DMS114 treated with DMSO at 0.1 percent for 48 hours (cell line): ENCODE measurements at regions not wholly inside any gene's neighbourhood (a gene's known extent, or its start where the extent isn't known, plus 50 kb on each side); places are given as distances from the start of the nearest gene placed in this dataset.
"Not testable (repeated sequence)": the region's sequence is repeated elsewhere in the genome, so short reads cannot be mapped to it uniquely, and the experiment has no call there.

Experiments used
- DNase-seq: peaks from one replicate; lab custom pipeline; 2025; ENCODE audit not compliant: unreplicated experiment; lab: John Stamatoyannopoulos, UW

GRCh38 chr18:22695674-22696073, 237.5 kb upstream of the RBBP8 start:
- DNase-seq = no peak

DNA sequence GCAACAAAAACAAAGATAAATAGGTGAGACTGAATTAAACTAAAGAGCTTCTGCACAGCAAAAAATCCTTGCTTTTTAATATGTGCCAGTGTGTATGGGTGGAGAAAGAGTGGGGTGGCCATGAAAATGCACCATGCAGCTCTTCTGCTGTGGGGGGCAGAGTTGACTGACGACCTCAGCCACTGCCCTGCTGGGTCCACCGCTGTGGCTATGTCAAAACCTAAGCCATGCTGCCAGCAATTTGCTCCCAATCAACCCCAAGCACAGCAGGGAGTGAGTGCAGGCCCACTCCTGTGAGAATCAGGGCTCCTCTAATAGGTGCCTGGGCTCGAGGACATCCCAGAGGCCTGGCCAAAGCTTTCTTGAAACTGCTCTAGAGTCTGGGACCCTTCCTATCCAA, 235.6 kb upstream of the RBBP8 start:
- no peak for DNase-seq

DNA sequence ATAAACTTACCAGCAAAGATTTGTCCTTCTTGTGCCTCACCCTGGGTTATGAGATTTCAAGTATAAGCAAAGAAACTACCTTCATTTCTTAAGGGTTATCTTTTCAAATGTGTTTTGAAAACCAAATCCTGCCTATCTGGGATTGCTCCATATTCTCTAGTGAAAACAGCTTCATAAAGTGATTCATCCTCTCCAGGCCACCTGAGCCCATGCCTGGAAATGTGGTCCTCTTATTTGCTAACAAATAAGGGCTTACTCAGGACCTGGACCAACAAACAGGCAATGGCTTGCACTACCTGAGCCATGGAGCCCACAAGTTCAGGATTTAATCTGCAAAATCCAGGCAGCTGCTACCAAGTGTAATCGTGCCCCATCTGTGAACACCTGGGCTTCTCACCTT, 234.4 kb upstream of the RBBP8 start:
- no peak for DNase-seq

DNA sequence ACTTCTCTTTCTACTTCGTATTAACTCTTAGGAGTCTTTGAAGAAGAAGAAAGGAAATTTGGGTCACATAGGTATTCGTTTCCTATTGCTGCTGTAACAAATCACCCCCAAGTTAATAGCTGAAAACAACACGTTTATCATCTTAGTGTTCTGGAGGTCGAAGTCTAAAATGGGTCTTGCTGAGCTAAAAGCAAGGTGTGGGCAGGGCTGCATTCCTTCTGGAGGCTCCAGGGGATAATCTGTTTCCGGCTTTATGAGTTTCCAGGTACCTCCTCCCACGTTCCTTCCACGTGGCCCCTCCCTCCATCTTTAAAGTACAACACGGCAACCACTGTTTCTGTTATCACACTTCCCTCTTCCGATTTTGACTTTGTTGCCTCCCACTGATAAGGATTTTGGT, 233.5 kb upstream of the RBBP8 start:
- no peak for DNase-seq

DNA sequence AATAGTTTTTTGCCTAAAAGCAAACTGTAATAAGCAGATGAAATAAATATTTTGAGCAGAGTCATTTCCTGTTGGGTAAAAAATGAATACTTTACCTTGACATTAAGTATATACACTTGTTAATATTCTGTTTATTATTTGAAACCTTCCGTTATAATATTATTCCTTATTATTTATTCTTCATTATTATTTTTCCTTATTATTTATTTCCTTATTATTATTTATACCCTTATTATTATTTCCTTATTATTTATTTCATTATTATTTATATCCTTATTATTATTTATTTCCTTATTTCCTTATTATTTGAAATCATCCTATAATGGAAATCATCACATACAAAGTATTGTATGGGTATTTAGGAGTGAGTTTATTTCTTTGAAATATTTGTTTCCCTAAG, 232.2 kb upstream of the RBBP8 start:
- no peak for DNase-seq

- no peak for DNase-seq
Measured at GRCh38 chr18:22701326-22701725, 231.8 kb upstream of the RBBP8 start.

DNA sequence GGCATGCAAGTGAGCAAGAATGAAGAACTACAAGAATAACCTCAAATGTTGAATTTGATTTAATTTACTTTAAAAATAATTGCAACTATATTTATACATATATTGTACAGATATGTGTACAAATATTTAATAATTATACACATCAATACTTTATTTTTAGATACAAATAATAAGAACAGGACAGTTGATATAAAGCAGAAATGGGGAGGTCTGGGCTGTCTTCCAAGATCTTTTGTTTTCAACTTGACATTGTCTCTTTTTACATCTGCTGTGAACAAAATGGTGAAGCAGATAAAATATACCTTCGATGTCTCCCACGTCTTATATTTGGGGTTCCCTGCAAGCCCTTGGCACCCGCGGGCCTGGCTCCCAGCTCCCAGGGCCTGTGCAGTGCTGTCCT, 231.3 kb upstream of the RBBP8 start:
- DNase-seq = no peak

DNA sequence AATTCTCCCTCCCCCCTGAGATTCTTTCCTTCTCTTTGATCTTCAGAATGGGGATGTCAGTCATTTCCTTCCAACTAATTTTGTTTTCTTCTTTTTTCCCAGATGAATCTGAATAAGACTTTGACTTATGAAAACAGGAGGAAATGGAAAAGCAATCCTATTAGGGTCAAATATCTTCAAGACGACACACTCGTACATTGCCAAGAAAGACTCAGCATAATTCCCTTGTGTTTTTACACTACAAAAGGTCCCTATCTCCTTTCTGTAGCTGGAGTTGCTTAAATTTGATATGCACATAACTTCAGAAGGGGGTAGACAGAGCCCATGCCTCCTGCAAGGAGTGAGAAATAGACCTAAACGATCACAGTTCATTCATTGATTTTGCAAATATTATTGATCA, 230.3 kb upstream of the RBBP8 start:
- no peak for DNase-seq

DNA sequence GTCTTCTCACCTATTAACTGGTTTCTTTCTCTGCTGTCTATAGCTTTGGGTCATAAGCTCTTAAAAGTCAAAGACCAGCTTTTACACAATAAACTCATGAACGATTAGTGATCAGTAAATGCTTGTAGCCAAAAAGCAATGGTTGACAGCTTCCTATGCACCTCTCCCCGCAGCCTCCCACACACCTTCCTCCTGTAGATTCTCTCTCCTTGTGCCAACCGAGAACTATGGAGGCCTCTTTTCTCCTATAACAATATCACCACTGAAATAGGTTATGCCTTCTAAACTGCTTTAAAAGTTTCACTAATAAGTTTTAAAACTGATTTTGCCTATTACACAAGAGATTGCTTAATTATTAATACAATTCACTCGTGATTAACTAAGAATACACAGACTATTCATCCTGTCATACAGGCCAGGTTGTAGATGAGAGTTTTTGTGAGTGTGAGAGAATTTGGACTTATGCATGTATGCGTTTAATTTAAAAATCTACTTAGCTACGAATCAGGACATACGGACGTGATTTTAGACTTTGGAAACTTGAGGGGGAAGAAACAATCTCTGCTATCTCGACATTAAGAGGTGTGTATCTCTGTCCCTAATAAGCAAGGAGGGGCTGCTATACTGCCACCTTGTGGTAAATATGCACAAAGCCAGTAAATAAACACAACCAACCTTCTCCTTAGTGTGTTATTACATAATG, 229.1 kb upstream of the RBBP8 start:
- DNase-seq = peak; percentile 19

DNA sequence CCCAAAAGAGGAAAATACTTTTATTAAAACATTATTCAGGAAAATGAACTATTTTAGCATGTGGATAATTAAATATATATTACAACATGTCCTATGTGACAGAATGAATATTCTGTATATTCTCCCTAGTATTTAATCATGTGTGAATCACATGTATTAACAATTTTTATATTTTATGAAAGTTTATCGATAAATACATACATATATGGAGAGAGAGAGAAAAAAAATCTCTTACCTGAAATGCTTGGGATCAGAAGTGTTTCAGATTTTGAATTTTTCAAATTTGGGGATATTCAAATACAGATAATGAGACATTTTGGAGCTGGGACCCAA, 228.6 kb upstream of the RBBP8 start:
- no peak for DNase-seq

- DNase-seq = no peak
Measured at GRCh38 chr18:22705328-22705727, 227.8 kb upstream of the RBBP8 start.

DNA sequence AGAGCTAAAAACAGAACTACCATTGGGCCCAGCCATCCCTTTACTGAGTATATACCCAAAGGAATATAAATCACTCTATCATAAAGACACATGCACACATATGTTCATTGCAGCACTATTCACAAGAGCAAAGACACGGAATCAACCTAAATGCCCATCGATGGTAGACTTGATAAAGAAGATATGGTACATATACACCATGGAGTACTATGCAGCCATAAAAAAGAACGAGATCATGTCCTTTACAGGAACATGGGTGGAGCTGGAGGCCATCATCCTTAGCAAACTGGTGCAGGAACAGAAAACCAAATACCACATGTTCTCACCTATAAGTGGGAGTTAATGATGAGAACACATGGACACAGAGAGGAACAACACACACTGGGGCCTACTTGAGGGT, 227.1 kb upstream of the RBBP8 start:
- not testable (repeated sequence) for DNase-seq

GRCh38 chr18:22709288-22710060, 223.7 kb upstream of the RBBP8 start:
- no peak for DNase-seq

DNA sequence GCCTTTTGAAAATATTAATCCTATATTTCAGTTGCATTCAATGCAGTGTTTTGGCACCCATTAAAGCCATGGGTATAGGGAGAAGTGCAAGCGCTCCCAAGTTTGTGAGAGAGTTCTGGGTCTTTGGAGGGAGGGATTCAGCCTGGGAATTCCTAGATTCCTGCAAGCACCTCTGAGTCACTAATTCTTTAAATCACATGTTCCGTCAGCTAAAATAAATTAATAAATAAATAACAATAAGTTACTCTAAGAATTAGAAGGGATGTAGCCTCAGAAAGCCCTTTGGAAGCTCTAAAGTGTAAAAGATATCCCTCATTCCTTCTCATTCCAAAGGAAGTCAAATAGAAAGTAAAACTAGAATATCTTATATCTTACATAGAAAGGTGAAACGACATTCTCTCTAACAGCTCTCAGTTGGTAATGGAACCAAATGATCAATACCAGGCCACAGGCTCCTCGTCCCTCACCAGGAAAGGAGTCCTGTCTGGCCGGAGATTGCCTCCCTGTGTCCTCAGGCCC, 222.4 kb upstream of the RBBP8 start:
- DNase-seq = no peak

- DNase-seq = no peak
Measured at GRCh38 chr18:22711192-22711685, 221.9 kb upstream of the RBBP8 start.

DNA sequence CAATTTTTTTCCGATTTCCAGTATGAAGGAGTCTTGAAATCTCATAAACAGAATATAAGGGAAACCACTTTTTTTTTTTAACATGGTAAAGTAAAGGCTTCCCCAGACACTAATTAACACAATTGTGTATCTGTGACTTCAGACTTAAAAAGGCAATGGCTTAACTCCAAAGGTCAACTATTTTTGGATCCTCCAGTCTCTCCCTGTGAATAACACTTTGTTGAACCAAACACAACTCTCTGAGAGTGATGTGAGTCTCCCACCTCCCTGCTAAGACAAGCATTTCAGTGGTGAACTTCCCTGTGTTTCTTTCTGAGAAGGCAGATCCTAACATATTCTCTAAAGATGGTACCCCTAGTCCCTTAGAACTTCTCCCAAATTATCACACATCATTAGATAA, 219.6 kb upstream of the RBBP8 start:
- DNase-seq = no peak

- not testable (repeated sequence) for DNase-seq
Measured at GRCh38 chr18:22717536-22717935, 215.6 kb upstream of the RBBP8 start.

GRCh38 chr18:22723221-22723620, 209.9 kb upstream of the RBBP8 start:
- no peak for DNase-seq

DNA sequence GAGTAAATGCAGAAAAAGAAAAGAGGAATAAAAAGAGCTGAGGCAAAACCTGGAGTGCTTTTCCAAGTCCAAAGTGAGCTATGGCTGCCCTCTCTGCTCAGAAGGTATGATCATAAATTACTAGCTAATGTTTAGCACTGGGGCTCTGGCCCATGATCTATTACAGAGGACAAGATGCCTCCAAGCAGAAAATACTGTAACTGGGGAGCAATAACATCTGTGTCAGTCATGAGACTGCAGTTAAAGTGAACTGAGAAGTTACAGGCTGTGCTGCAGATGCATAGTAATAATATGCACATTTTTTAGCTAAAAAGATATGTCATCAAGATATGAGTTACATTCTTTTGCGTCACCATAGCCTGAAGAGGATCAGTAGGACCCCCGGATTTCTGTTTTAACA, 209.4 kb upstream of the RBBP8 start:
- DNase-seq = no peak

DNA sequence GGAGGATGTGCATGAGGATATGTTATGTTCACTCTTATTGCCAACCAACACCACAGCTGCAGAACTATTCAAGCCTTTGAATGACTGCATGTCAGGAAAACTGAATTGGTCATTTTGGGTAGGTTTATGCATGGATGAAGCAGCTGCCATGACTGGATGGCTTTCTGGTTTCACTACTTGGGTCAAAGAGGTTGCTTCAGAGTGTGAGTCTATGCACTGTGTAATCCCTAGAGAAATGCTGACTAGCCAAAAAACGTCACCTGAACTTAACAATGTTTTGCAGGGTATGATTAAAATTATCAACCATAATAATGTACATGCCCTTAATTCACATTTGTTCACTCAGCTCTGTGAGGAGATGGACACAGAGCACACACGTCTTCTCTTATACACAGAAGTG, 206.7 kb upstream of the RBBP8 start:
- no peak for DNase-seq

DNA sequence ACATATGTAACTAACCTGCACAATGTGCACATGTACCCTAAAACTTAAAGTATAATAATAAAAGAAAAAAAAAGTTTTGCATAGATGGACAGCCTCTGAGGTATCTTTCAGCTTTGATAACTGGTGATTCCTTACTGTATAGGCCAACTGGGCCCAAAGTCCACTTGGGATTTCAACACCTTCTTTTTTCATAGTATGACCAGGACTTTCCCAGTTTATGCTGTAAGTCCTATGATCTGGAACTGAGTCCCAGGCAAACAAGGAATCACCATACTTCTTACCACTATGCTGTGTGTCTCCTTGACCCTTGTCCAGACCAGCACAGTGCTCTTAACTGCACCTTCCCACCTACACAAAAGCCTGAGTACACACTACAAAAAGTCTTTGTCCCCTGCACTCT, 205.1 kb upstream of the RBBP8 start:
- DNase-seq = no peak

DNA sequence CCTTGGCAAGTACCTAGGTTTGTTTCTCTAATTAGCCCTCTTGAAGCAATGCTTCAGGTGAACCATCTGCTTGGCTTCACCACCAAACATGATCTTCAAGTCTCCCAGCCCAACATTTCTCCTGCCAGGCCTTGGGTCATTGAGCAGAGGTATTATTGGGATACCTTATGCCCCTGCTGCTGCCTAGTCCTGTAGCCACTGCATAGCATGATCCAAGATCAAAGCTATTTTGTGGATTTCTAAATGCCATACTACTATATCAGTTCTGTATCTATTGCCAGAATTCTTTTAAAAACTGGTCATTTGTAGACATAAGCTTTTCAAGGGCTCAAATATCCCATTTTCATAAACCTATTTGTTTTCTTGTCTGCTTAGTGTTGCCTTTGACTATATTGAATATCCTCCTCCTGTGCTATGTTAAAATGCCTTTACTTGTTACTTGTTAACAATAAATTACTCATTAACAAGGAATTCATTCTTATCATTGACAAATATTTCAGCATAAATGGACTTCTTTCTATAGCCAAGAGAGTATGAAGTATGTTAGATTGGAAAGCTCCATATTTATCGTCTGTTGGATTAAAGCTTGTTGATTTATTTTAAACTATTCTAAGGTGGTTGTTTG, 204.5 kb upstream of the RBBP8 start:
- no peak for DNase-seq
